ENCODE measurements at regions not wholly inside any gene's neighbourhood (a gene's known extent, or its start where the extent isn't known, plus 50 kb on each side); places are given as distances from the start of the nearest gene placed in this dataset.

GRCh38 chr17:77444984-77445759 is 304.4 kb downstream of the SEC14L1 start:
- Histone ChIP-seq H3K36me3 (no peaks in the 10 kb centered on the region), H3K27me3 (no peaks in the 10 kb centered on the region), H3K4me1 (peaks cover 13 to 37% of the 10 kb centered on the region in 2 donors), H3K27ac (peak overlapping the region; percentile 73 to 87), H3K4me3 (no peak overlapping the region), H3K9me3 (no peaks in the 10 kb centered on the region)
- DNase-seq (ENCODE audit: low spot score in 2 of 2) = no peak
- intact Hi-C loops (cut with DNase I; ENCODE audit: low total_unique reads) = no loop called here
- TF ChIP-seq CTCF (IDR thresholded peaks at IDR 0.05) (no peak), POLR2AphosphoS5 (IDR thresholded peaks at IDR 0.05) (peak; percentile 38 to 52 (median 48))

- H3K36me3 ChIP-seq = no peaks in the 10 kb centered on the region
- no peaks in the 10 kb centered on the region for H3K27me3 ChIP-seq
- no peaks in the 10 kb centered on the region for H3K9me3 ChIP-seq
- no peak for DNase-seq (ENCODE audit: low spot score in 2 of 2)
- intact Hi-C loops (cut with DNase I; ENCODE audit: low total_unique reads) = no loop called here
- TF ChIP-seq CTCF (IDR thresholded peaks at IDR 0.05) (no peak), POLR2A (IDR thresholded peaks at IDR 0.05) (no peak), POLR2AphosphoS5 (IDR thresholded peaks at IDR 0.05) (no peak)
- H3K27ac ChIP-seq = peak overlapping the region; percentile 73 to 87
- no peak overlapping the region for H3K4me3 ChIP-seq
- peaks cover 18 to 38% of the 10 kb centered on the region in 2 donors for H3K4me1 ChIP-seq
These were observed 305.2 kb downstream of the SEC14L1 start for GRCh38 chr17:77445760-77446532.

GRCh38 chr17:77446940-77447634 is 306.3 kb downstream of the SEC14L1 start:
- Histone ChIP-seq H3K27ac (peak overlapping the region; percentile 19 to 73), H3K36me3 (no peaks in the 10 kb centered on the region), H3K4me3 (no peak overlapping the region), H3K9me3 (no peaks in the 10 kb centered on the region), H3K27me3 (no peaks in the 10 kb centered on the region), H3K4me1 (peaks cover 18 to 45% of the 10 kb centered on the region in 2 donors)
- TF ChIP-seq CTCF (IDR thresholded peaks at IDR 0.05) (no peak), POLR2AphosphoS5 (IDR thresholded peaks at IDR 0.05) (no peak), POLR2A (IDR thresholded peaks at IDR 0.05) (no peak)
- intact Hi-C loops (cut with DNase I; ENCODE audit: low total_unique reads) = no loop called here
- DNase-seq (ENCODE audit: low spot score in 2 of 2) = no peak

GRCh38 chr17:77449373-77449907 is 308.7 kb downstream of the SEC14L1 start:
- Histone ChIP-seq H3K9me3 (no peaks in the 10 kb centered on the region), H3K36me3 (no peaks in the 10 kb centered on the region), H3K4me3 (peak overlapping the region in 1 of 3 donors; percentile 72), H3K27ac (peak overlapping the region; percentile 92 to 95), H3K4me1 (peaks cover 39 to 65% of the 10 kb centered on the region in 2 donors), H3K27me3 (no peaks in the 10 kb centered on the region)
- DNase-seq (ENCODE audit: low spot score in 2 of 2) = no peak
- no peak for TF ChIP-seq POLR2AphosphoS5 (IDR thresholded peaks at IDR 0.05)
- TF ChIP-seq CTCF (IDR thresholded peaks at IDR 0.05) = no peak
- intact Hi-C loops (cut with DNase I; ENCODE audit: low total_unique reads) = no loop called here

All from breast epithelium (tissue), 4 donors.